GM19238 (cell line): ENCODE measurements at regions not wholly inside any gene's neighbourhood (a gene's known extent, or its start where the extent isn't known, plus 50 kb on each side); places are given as distances from the start of the nearest gene placed in this dataset.
"Not testable (repeated sequence)": the region's sequence is repeated elsewhere in the genome, so short reads cannot be mapped to it uniquely, and the experiment has no call there.

Experiments
- DNase-seq: peaks from one replicate; pipeline ENCODE4 v3.0.0; 2011; ENCODE audit warnings: low spot score; ENCODE audit not compliant: insufficient read length

DNA sequence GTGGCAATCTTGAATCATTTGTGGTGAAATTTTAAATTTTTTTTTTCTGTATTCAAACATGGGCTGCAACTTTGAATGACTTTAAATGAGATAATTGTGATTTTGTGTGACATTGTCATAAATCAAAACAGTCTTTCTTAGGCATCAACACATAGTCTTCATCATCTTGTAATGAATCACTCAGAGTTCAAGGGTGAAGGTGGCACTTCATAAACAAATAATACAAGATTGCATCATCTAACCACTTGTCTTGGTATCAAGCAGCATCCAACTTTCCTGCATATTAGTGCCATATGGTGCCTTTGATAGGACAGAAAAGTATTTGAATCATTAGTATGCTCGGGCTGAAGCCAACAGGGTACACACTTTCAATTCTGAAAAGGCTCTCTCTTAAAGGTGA, 392.4 kb upstream of the GOT2 start:
- DNase-seq, result no peak

GRCh38 chr16:59124056-59124455, 389.9 kb upstream of the GOT2 start:
- no peak for DNase-seq

GRCh38 chr16:59123479-59123878, 389.4 kb upstream of the GOT2 start:
- no peak for DNase-seq

DNA sequence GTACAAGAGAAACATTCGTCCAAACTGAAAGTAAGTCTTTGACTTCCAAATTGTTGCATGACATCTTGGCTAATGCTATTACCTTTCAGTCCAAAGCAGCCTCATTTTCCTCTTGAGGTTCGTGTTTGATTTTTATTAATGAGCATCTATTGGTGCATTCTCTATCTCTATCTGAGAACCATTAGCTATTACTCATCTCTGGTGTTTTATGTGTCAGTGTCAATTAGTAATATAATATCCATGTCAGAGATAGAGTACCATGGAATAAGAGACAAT, 388.1 kb upstream of the GOT2 start:
- DNase-seq, result no peak

DNA sequence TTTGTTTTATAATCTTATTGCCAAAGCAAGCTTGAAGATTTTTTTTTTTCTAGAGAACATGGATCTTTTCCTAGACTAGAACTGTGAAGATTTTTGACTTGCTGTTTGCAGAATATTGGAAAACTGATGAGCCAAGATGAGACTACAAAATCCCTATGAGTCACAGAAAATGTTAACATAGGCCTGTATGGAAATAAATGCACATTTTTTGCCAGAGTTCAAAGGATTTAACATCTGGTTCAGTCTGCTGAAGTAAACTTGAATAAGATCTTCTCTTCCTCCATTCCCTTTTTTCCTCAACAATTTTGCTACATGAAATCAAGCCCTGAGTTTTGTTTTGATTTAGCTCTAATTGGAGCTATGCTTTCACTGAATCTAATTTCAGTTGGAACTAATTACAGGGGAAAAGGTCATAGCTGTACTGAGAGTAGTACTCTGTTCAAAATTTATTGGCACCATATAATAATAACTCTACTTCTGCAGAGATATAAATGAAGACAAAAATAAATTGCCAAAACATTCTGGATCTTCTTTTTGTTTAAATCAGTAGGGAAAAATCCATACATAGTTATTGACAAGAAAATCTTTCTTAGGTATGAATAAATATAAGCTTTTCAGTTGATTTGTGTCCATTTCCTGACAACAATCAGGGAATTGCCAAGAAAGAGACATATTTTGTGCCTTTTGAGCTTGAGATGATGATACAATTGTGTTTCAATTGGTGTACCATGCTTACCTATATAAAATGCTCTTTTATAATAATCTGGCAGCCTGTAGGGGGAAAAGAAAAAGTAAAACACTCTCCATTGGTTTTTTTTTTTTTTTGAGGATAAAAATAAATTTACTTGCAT, 387.5 kb upstream of the GOT2 start:
- no peak for DNase-seq

DNA sequence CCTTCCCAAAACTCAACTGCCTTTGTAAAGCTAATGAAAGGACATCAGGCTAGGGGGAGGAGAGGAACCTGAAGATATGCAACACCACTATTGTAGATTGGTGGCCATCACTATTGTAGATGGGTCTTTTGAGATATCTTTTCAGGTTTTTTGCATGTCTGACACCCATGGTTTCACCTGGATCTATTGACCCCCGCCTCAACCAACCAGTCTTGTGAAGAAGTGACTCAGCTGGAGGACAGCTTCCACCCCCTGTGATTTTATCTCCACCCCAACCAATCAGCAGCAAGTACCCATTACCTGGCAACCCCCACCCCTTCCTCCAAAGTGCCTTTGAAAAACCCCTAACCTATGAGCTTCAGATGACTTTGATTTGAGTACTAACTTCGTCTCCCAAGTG, 382.6 kb upstream of the GOT2 start:
- DNase-seq, result no peak

DNA sequence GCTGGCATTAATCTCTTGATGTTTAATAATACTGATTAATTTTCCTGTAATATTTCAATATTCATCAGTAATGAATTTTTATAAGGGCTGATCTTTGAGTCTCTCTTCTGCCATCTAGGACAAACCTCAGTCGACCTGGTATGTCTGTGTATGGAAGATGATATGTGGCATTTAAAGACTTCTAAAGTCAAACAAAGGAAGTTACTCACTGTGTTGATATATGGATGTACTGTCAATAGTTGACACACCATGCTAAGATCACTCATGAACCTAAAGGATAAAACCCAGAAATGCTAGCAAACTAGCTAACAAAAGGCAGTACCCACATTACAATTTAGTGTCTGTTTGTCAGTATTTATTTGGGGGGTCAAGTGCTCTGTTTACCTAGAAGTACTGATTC, 380.7 kb upstream of the GOT2 start:
- no peak for DNase-seq

GRCh38 chr16:59113004-59113670, 379.0 kb upstream of the GOT2 start:
- DNase-seq, result no peak

DNA sequence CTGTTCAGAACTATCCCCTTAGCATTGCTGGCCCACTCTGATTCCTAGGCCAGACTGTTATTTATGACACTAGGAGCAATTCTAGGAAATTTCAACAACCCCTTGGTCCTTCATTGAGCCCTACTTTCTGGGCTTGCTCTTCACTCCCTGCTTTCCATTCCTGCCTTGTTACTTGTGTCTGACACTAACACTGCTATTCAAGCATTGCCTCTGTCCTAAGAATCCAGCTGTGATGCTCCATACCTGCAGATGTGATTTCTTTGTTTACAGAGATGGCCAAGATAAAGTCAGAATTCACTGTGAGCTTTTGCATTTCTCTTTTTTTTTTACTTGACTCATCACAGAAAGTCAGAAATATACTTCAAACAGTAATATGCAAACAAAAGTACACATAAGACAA, 377.2 kb upstream of the GOT2 start:
- DNase-seq, result no peak

GRCh38 chr16:59108374-59108773, 374.3 kb upstream of the GOT2 start:
- DNase-seq, result no peak

DNA sequence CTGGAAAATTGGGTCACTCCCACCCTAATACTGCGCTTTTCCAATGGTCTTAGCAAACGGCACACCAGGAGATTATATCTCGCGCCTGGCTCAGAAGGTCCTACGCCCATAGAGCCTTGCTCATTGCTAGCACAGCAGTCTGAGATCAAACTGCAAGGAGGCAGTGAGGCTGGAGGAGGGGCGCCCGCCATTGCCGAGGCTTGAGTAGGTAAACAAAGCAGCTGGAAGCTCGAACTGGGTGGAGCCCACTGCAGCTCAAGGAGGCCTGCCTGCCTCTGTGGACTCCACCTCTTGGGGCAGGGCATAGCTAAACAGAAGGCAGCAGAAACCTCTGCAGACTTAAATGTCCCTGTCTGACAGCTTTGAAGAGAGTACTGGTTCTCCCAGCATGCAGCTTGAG, 362.6 kb upstream of the GOT2 start:
- not testable (repeated sequence) for DNase-seq

DNA sequence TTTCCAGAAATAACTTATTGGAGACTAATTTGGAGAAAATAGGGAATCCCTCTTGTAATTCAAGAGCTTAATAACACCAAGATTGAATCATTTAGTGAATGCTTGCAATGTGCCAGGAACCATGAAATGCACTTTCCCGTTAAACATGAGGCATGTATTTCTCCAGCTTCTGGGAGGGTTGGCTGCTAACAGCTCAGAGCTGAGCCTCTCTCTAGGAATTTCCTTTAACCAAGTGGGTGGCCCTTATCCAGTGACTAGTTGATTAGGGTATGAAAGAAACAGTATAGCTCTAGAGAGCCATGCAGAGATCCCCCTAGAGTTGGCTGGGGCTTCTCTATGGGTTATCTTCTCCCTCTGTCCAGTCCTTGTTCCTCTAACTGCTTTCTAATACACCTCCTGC, 356.4 kb upstream of the GOT2 start:
- no peak for DNase-seq

GRCh38 chr16:59088431-59088830, 354.3 kb upstream of the GOT2 start:
- no peak for DNase-seq

DNA sequence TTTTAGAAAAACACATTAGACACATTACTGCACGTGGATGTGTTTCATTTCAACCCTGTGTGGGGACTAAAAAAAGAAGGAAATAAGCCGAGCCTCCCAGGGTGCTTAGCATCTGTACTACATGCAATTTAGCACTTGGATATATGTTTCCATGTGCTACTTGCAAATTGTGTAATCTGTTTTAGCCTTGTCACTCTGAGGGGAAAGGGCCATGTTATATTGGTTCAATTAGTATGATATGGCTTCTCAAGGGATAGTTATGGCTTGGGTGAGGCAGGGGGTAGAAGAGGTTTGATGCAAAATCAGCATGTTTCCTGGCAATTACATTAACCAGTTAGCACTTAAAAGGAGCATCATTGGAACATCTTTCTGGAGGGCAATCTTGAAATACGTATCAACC, 353.5 kb upstream of the GOT2 start:
- no peak for DNase-seq

- no peak for DNase-seq
These were observed 333.1 kb upstream of the GOT2 start for GRCh38 chr16:59067205-59067604.

- no peak for DNase-seq
These were observed 326.1 kb upstream of the GOT2 start for GRCh38 chr16:59060207-59060606.

GRCh38 chr16:59058250-59058649, 324.1 kb upstream of the GOT2 start:
- no peak for DNase-seq

- DNase-seq, result no peak
These were observed 319.8 kb upstream of the GOT2 start for GRCh38 chr16:59053911-59054310.

DNA sequence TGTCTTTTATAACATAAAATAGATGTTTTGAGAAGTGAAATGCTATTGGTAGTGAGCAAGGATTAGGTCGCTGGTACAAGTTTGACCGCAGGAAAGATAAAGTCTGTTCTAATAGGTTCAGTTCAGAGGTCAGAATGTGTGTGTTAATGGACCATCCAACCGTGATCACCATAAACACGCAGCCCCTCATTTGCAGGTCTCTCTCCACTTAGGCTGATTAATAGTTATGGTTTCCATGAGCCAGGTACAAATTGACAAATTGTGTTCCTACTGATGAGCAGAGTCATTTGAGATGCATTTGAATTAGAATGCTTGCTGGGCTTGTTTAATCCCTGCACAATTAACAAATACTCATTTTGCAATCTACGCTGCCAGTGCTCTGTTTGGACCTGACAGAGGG, 318.1 kb upstream of the GOT2 start:
- no peak for DNase-seq

DNA sequence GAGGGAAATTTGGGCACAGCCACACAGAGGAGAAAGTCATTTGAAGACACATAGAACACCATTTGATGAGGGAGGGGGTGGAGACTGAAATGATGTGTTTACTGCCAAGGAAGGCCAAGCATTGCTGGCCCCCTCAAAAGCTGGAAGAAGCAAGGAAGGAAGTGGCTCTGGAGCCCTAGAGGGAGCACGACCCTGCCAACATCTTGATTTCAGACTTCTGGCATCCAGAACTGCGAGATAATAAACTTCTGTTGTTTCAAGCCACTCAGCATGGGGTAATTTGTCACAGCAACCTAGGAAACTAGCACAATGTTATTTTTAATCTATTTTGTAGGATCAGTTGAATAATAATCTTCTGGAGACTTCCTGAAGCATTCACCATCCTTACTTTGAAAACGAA, 314.8 kb upstream of the GOT2 start:
- DNase-seq, result no peak

GRCh38 chr16:59047114-59047513, 313.0 kb upstream of the GOT2 start:
- no peak for DNase-seq

DNA sequence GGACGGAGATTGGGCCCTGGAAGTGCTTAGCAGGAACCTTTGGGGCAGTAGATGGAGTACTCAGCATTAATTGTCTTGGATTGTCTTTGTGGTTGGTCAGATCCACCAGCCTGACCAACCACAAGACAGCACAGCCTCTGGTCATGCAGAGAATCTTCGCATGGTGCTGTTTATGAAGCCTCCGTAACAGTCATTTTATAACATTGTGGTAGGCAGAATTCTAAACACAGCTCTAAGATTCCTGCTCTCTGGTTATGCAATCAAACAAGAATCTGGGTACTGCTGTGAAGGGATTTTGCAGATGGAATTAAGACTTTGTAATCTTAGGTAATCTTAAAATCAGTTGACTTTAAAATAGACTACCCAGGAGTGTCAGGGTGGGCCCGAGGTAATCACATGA, 312.2 kb upstream of the GOT2 start:
- DNase-seq, result no peak

DNA sequence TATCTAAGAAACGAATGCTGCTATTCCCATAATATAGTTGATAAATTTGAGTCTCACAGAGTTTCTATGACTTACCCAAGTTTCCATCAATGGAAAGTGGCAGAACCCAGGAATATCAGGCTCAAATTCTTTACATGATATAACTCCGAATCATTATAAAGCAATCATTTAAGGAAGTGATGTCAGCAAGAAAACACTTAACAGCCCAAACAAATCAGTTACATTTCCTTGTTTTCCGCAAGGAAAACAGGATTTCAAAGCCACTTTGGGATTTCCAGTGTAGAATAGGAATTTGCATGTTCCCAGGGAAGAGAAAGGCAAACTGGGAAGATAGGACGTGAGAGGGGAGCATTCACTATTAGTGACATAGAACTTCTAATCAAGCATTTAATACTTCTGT, 311.4 kb upstream of the GOT2 start:
- DNase-seq, result no peak
